ENCODE measurements at regions not wholly inside any gene's neighbourhood (a gene's known extent, or its start where the extent isn't known, plus 50 kb on each side); places are given as distances from the start of the nearest gene placed in this dataset.
A peak's percentile ranks its signal among the peaks of the same experiment; 100 is the strongest.

- no peaks in the 10 kb centered on the region for H3K4me1 ChIP-seq (replicated peaks in 1 of 2)
- WGBS, 4 donors, result 79 to 87% (median 83%) methylated on average over 3 of the region's 3 CpGs
- no peak overlapping the region for H3K4me3 ChIP-seq
- no peaks in the 10 kb centered on the region for H3K9me3 ChIP-seq (replicated peaks in 1 of 3)
- intact Hi-C loops (cut with DNase I), result no loop called here
- no peaks in the 10 kb centered on the region for H3K36me3 ChIP-seq (replicated peaks in 1 of 2)
- DNase-seq, result no peak
- H3K27ac ChIP-seq, result no peak overlapping the region
- no peaks in the 10 kb centered on the region for H3K27me3 ChIP-seq
- no peak for TF ChIP-seq CTCF (IDR thresholded peaks at IDR 0.05)
- TF ChIP-seq POLR2A (IDR thresholded peaks at IDR 0.05), result no peak
These were observed 75.8 kb upstream of the ABCD3 start for GRCh38 chr1:94342416-94342815.

GRCh38 chr1:94339206-94339927 lies 78.8 kb upstream of the ABCD3 start:
- intact Hi-C loops (cut with DNase I), result loop anchor here (5.0 to 10.0 kb wide), 3 partner anchors 125 to 297 kb away; no protein-coding TSS in a partner anchor
- no peak for DNase-seq
- Histone ChIP-seq H3K4me1 (replicated peaks in 1 of 2) (no peaks in the 10 kb centered on the region), H3K4me3 (no peak overlapping the region), H3K36me3 (replicated peaks in 1 of 2) (no peaks in the 10 kb centered on the region), H3K9me3 (replicated peaks in 1 of 3) (no peaks in the 10 kb centered on the region), H3K27me3 (no peaks in the 10 kb centered on the region), H3K27ac (no peak overlapping the region)
- TF ChIP-seq CTCF (IDR thresholded peaks at IDR 0.05) (no peak), POLR2A (IDR thresholded peaks at IDR 0.05) (no peak)
- 69 to 78% (median 76%) methylated on average over 8 of the region's 8 CpGs for WGBS, 4 donors

DNA sequence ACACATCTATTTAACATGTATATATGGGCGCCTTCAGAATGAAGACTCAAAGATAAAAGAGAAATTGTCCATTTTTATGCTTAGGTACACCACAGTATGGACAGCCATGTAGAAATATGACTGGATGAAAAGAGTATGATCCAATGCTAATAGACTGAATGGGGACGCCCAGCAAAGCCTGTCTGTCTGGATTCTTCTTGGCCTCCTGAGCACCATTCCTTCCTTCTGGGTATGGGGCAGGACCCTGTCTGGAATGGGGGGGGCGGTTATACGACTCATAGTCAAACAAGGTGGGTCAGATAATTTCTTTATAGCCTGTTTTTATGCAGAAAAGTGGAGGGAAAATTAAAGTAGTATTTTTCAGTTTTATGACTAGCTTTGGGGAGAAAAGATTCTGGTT lies 81.2 kb upstream of the ABCD3 start:
- no peak for DNase-seq
- Histone ChIP-seq H3K9me3 (replicated peaks in 1 of 3) (no peaks in the 10 kb centered on the region), H3K4me3 (no peak overlapping the region), H3K36me3 (replicated peaks in 1 of 2) (no peaks in the 10 kb centered on the region), H3K4me1 (replicated peaks in 1 of 2) (no peaks in the 10 kb centered on the region), H3K27me3 (no peaks in the 10 kb centered on the region), H3K27ac (no peak overlapping the region)
- 68 to 83% (median 77%) methylated on average over 4 of the region's 4 CpGs for WGBS, 4 donors
- TF ChIP-seq POLR2A (IDR thresholded peaks at IDR 0.05), result no peak
- TF ChIP-seq CTCF (IDR thresholded peaks at IDR 0.05), result no peak
- intact Hi-C loops (cut with DNase I), result loop anchor here (5.0 to 10.0 kb wide), 3 partner anchors 128 to 295 kb away; no protein-coding TSS in a partner anchor

- no peak overlapping the region for H3K27ac ChIP-seq
- intact Hi-C loops (cut with DNase I), result loop anchor here (2.0 to 10.0 kb wide), 4 partner anchors 129 to 294 kb away; no protein-coding TSS in a partner anchor
- H3K27me3 ChIP-seq, result no peaks in the 10 kb centered on the region
- TF ChIP-seq POLR2A (IDR thresholded peaks at IDR 0.05), result no peak
- peak; percentile 62 to 98 (median 91) for TF ChIP-seq CTCF (IDR thresholded peaks at IDR 0.05)
- no peak overlapping the region for H3K4me3 ChIP-seq
- no peaks in the 10 kb centered on the region for H3K36me3 ChIP-seq (replicated peaks in 1 of 2)
- peak; percentile 75 to 92 (median 80) for DNase-seq
- H3K9me3 ChIP-seq (replicated peaks in 1 of 3), result no peaks in the 10 kb centered on the region
- WGBS, 4 donors, result 1 to 2% (median 2%) methylated on average over 6 of the region's 6 CpGs
- no peaks in the 10 kb centered on the region for H3K4me1 ChIP-seq (replicated peaks in 1 of 2)
These were observed 82.2 kb upstream of the ABCD3 start for GRCh38 chr1:94335950-94336349.

All from adrenal gland (tissue), 9 donors.